Pancreas (tissue), 10 donors: ENCODE measurements at regions not wholly inside any gene's neighbourhood (a gene's known extent, or its start where the extent isn't known, plus 50 kb on each side); places are given as distances from the start of the nearest gene placed in this dataset.

Experiments
- ATAC-seq, 4 donors: fragments of 200-7000 bp; cut with Tn5 transposase; one replicate each; pipeline versions ENCODE4 v1.8.0 to v1.9.1; 2020; ENCODE audit warnings: mild to moderate bottlenecking in 4 of 4, moderate library complexity in 4 of 4
- DNase-seq, 6 donors: peaks; one replicate each; pipeline ENCODE4 v3.0.0-alpha.2; 2020
- FAIRE-seq: peaks from 2 replicates; lab custom pipeline; 2012; peaks lifted over from hg19 to GRCh38; lab: Jason Lieb, UNC
- H3K27ac ChIP-seq, 4 donors: fragments of 200-600 bp; sonication (generic); 1 replicate in 3 of 4; 2 replicates in 1 of 4; pipeline versions ENCODE4 v1.5.0 to v1.8.0; 2020
- H3K27me3 ChIP-seq, 4 donors: fragments of 200-600 bp; one replicate each; pipeline ENCODE4 v1.8.0; 2021
- H3K36me3 ChIP-seq, 3 donors: fragments of 200-600 bp; sonication (generic) in 1 of 3; one replicate each; pipeline versions ENCODE4 v1.5.0 to v1.8.0; 2020 to 2021
- H3K4me1 ChIP-seq, 3 donors: fragments of 200-600 bp; one replicate each; pipeline ENCODE4 v1.8.0; 2021
- H3K4me3 ChIP-seq, 4 donors: fragments of 200-600 bp; sonication (generic) in 2 of 4; one replicate each; pipeline versions ENCODE4 v1.5.0 to v1.8.0; 2020 to 2021
- H3K9me3 ChIP-seq, 4 donors: fragments of 200-600 bp; one replicate each; pipeline ENCODE4 v1.8.0; 2021
- CTCF ChIP-seq, 4 donors: fragments of 200-600 bp; sonication (generic) in 3 of 4; IDR thresholded peaks; one replicate each; pipeline versions ENCODE4 v1.5.0 to v1.8.0; 2021; ENCODE audit warnings: antibody characterized with exemption in 4 of 4
- WGBS, 2 donors: extraction: QIAGEN DNeasy Blood & Tissue Kit; methylation state at CpG; one replicate each; pipeline ENCODE4 v1.1.7; 2013; 5-methylcytosine and 5-hydroxymethylcytosine counted together
- intact Hi-C, 3 donors: fragments of 100-400 bp; cut with DNase I; formaldehyde crosslinking; loops; one replicate each; pipeline versions ENCODE4 v1.11.1 to v1.14.2; 2022
- donor health status: healthy with polysubstance abuse.
- donor health status: DM: no; HTN: no; CAD: no; lungs with moderate emphysema.
- donor health status: DM: no; HTN: no; CAD: no.
- donor health status: control.
- donor health status: control.
- donor health status: Bipolar disorder and iron deficiency.
- donor health status: DM: yes; HTN: yes; CAD: no.
- donor health status: DM: no; HTN: no; CAD: no.
- donor health status: DM: no; HTN: no; CAD: no.
- donor health status: DM: yes; HTN: yes; CAD: no.

GRCh38 chr17:10976401-10976800, 138.5 kb upstream of the PIRT start:
- intact Hi-C loops, result no loop called here
- no peak for TF ChIP-seq CTCF (IDR thresholded peaks at IDR 0.05)
- Histone ChIP-seq H3K27ac (no peak overlapping the region), H3K36me3 (no peaks in the 10 kb centered on the region), H3K4me3 (no peak overlapping the region), H3K9me3 (no peaks in the 10 kb centered on the region), H3K4me1 (no peaks in the 10 kb centered on the region), H3K27me3 (no peaks in the 10 kb centered on the region)
- 51 to 54% methylated on average over 4 of the region's 4 CpGs for WGBS, 2 donors
- FAIRE-seq (no peak), ATAC-seq (no peak), DNase-seq (no peak)

GRCh38 chr17:10968007-10968406, 130.1 kb upstream of the PIRT start:
- no peak for FAIRE-seq
- ATAC-seq, result no peak
- TF ChIP-seq CTCF (IDR thresholded peaks at IDR 0.05), result no peak
- intact Hi-C loops, result no loop called here
- H3K27ac ChIP-seq, result no peak overlapping the region
- no peak for DNase-seq
- no peaks in the 10 kb centered on the region for H3K36me3 ChIP-seq
- H3K27me3 ChIP-seq, result no peaks in the 10 kb centered on the region
- no peaks in the 10 kb centered on the region for H3K9me3 ChIP-seq
- H3K4me1 ChIP-seq, result no peaks in the 10 kb centered on the region
- no peak overlapping the region for H3K4me3 ChIP-seq

DNA sequence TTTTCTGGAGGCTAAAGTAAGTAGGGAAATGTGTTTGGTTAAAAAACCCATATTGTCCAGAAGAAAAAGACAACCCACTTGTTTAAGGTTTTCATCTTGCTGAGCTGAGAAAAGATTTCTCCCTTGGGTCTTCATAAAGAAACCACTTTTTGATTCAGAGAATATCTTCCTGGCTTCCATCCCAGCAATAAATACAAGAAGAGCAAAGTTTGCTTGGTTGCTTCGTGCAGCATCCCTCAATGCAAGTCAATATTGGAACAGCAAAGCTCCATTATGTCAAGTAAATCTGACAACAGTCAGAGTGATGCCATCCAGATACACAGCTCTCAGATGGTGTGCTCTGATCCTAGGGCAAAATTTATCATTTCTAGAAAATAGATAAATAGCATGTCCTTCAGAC, 118.9 kb upstream of the PIRT start:
- DNase-seq (no peak), FAIRE-seq (no peak), ATAC-seq (no peak)
- Histone ChIP-seq H3K27ac (no peak overlapping the region), H3K36me3 (no peaks in the 10 kb centered on the region), H3K9me3 (no peaks in the 10 kb centered on the region), H3K4me3 (no peak overlapping the region), H3K4me1 (no peaks in the 10 kb centered on the region), H3K27me3 (no peaks in the 10 kb centered on the region)
- WGBS, 2 donors, result 22 to 25% methylated on average over 1 of the region's 1 CpG
- intact Hi-C loops, result no loop called here
- TF ChIP-seq CTCF (IDR thresholded peaks at IDR 0.05), result no peak

DNA sequence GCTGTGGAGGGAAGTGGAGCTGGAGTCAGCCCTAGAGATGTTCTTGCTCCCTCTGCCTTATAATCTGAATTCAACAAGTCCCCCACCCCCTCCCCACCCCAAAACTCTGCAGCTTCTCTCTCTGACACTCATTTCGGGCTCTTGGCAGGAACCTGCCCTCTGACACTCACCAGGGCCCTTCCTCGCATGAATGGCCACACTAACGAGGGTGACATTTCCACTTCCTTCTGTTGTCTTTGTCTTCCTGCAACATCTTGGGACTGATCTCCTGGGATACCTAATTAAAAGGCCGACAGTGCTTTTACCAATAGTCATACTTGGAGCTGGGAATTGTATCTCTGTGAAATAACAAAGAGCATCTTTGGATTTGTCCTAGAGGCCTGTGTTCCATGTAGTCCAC, 106.9 kb upstream of the PIRT start:
- 39 to 46% methylated on average over 4 of the region's 4 CpGs for WGBS, 2 donors
- no peaks in the 10 kb centered on the region for H3K27me3 ChIP-seq
- intact Hi-C loops, result no loop called here
- no peak for TF ChIP-seq CTCF (IDR thresholded peaks at IDR 0.05)
- H3K4me1 ChIP-seq, result no peaks in the 10 kb centered on the region
- no peak for DNase-seq
- no peaks in the 10 kb centered on the region for H3K36me3 ChIP-seq
- no peaks in the 10 kb centered on the region for H3K9me3 ChIP-seq
- no peak for FAIRE-seq
- no peak for ATAC-seq
- no peak overlapping the region for H3K27ac ChIP-seq
- no peak overlapping the region for H3K4me3 ChIP-seq

GRCh38 chr17:10936931-10937330, 99.0 kb upstream of the PIRT start:
- WGBS, 2 donors, result 31 to 36% methylated on average over 7 of the region's 7 CpGs
- ATAC-seq, result no peak
- H3K9me3 ChIP-seq, result no peaks in the 10 kb centered on the region
- no peak for FAIRE-seq
- H3K36me3 ChIP-seq, result no peaks in the 10 kb centered on the region
- TF ChIP-seq CTCF (IDR thresholded peaks at IDR 0.05), result no peak
- DNase-seq, result no peak
- H3K4me3 ChIP-seq, result no peak overlapping the region
- no peaks in the 10 kb centered on the region for H3K27me3 ChIP-seq
- intact Hi-C loops, result no loop called here
- H3K4me1 ChIP-seq, result no peaks in the 10 kb centered on the region
- no peak overlapping the region for H3K27ac ChIP-seq
